ENCODE measurements at regions not wholly inside any gene's neighbourhood (a gene's known extent, or its start where the extent isn't known, plus 50 kb on each side); places are given as distances from the start of the nearest gene placed in this dataset.

- DNase-seq: no peak
Observed at GRCh38 chr5:4082966-4083564, 487.4 kb downstream of the IRX1 start.

DNA sequence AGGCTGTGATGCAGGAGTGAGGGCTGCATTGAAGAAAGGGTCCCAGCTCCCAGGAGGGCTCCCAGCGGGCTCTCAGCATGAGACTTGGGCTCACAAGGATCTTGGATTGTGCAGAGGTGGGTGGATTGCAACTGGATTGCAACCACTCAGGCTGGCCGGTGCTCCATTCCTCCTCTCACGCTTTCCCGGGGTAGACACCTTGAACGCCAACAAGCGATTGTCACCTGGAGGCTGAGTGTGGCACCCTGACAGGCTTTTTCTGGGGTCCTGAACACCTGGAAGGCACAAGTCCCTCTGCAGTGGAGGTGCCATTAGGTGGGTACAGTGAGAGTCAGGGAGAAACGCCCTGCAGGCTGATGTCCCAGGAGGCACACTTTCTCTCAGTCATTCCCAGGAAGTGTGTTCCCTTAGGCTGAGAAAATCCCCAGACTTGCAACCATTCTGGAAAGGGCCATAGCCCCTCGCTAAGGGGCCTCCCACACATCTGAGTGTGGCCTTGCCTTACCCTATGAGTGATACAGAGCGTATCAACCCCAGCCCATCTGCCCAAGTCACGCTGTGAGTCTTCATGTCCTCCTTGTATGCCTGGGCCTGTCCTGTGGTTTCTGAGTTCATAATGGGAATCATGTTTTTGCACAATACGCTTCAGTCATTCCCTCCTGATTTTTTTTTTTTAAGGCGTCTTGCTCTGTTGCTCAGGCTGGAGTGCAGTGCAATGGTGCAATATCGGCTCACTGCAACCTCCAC lies 488.1 kb downstream of the IRX1 start:
- no peak for DNase-seq

- no peak for DNase-seq
Observed at GRCh38 chr5:4086081-4086480, 490.4 kb downstream of the IRX1 start.

DNA sequence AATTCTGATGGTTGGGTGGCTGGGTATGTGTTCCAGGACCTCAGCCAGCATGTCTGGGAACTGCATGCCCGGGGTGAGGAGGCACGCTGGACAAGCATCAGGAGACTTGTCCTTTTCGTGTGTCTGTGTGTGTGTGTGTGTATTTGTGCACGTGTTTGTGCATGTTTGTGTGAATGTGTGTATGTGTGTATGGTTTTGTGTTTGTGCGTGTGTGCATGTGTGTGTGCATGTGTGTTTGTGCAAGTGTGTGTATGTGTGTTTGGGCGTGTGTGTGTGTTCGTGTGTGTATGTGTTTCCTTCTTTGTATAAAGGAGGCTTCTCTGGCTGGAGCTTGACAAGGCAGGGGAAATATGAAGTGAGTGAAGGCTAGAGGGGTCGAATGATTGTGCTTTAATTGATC lies 491.5 kb downstream of the IRX1 start:
- DNase-seq: no peak

GRCh38 chr5:4089087-4089486 lies 493.5 kb downstream of the IRX1 start:
- DNase-seq: no peak

- DNase-seq: no peak
Observed at GRCh38 chr5:4093236-4093635, 497.6 kb downstream of the IRX1 start.

GRCh38 chr5:4093970-4094369 lies 498.3 kb downstream of the IRX1 start:
- no peak for DNase-seq

DNA sequence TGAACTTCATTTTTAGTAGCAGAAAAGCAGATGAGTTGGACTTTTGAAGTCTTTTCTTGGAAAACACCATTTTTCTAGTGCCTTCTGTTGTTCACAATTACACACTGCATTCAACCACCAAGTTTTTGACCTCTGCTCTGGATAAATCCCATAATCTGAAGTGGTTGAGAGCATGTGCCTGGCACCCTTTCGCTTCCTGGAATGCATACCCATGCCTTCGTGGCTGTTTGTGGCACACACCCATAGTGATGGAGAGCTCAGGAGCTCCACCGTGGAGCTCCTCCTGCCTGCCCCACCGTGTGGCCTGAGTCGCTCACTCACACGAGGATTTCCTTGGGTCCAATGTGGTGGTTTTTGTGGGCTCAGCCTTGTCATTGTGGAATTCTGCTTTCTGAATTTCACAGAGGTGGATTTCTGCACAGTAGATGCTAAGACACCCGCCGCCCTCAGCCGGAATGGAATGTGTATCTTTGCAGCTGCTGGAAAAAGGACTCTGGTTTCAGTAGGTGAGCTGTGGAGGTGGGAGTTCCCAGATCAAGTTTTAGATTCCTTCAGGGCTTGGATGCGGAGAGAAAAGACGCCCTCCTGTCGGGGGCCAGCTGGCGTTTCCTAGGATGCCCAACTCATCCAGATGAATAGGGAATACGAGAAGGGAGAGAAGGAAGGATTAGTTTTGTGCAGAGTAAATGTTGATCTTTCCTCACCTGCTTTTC lies 500.4 kb downstream of the IRX1 start:
- no peak for DNase-seq

DNA sequence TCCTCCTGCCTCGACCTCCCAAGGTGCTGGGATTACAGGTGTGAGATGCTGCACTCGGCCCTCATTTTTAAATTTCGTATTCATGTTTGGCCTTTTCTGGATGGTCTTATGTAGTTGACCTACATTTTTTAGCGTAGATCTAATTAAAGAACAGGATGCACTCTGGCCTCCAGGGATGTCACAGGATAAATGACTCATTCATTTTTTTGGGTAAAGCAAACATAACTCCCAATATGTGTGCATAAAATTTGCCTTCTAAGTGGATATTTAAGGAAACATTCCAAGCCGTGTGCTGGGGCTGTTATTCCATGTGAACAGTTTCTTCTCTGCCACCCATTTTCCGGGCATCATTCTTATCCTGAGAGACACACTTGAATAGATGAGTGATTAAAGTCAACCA lies 501.6 kb downstream of the IRX1 start:
- DNase-seq: no peak

- no peak for DNase-seq
Observed at GRCh38 chr5:4098226-4098625, 502.6 kb downstream of the IRX1 start.

GRCh38 chr5:4099386-4099785 lies 503.8 kb downstream of the IRX1 start:
- no peak for DNase-seq

GRCh38 chr5:4100739-4101138 lies 505.1 kb downstream of the IRX1 start:
- no peak for DNase-seq

- no peak for DNase-seq
Observed at GRCh38 chr5:4101189-4101588, 505.6 kb downstream of the IRX1 start.

DNA sequence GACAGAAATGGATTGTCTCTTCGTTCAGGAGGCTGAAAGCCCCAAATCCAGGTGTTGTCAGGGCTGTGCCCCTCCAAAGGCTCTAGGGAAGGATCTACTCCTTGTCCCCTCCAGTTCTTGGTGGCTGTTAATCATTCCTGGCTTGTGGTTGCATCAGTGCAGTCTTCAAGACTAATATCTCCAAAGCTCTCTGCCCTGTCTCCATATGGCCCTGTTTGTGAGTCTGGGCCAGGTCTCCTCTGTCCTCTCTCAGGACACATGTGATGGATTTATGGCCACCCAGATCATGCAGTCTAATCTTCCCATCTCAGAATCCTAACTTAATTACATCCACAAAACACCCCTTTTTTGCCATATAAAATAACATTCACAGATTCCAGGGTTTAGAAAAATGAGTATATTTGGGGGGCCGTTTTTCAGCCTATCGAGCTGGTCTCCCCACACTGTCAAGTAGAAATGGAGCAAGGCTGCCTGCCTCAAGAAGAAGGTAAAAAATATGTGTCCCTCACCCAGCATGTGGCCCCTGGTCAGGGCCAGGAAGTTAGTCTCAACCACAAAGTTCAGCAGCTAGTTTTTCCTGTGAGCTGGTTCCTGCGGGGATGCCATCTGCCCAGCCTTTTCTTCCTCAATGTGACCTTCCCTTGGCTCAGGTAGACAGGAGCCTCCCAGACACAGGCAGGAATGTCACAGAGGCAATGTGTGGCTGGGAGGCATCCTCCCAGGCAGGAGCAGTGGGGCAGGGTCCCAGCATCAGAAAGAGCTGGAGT lies 509.4 kb downstream of the IRX1 start:
- no peak for DNase-seq

- DNase-seq: no peak
Observed at GRCh38 chr5:4108690-4109089, 513.1 kb downstream of the IRX1 start.

DNA sequence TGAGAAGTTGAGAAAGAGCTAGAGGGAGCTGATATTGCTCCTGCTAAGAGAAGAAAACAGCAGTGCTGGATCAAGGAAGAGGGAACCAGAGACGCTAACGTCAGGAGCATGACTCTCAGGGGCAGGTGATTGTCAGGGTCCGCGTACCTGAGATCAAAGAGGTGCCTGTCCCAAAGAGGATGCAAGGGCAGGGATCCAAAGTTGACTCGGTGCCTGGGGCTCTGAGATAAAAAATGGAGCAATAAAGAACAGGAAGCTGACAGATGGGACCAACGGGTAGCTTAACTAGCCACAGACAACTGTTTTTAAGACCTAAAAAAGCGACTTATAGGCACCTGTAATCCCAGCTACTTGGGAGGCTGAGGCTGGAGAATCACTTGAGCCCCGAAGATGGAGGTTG lies 517.8 kb downstream of the IRX1 start:
- DNase-seq: no peak

GRCh38 chr5:4113905-4114304 lies 518.3 kb downstream of the IRX1 start:
- no peak for DNase-seq

GRCh38 chr5:4114452-4114851 lies 518.8 kb downstream of the IRX1 start:
- no peak for DNase-seq

DNA sequence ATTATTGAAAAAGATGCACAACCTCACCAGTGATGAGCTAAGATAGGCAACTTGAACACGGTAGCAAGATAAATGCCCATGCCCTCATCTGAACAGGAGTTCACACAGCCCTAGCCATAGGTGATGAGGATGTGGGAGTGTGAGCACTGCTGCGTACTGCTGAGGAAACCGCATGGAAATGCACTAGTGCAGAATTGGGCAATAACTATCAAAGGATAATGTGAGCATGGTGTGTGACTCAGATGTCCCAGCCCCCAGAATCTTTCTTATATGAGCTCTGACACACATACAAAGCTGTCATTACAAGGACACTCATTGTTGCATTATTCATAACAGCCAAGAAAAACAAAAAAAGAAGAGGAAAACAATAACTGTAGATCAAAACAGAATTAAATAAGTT lies 521.2 kb downstream of the IRX1 start:
- no peak for DNase-seq

DNA sequence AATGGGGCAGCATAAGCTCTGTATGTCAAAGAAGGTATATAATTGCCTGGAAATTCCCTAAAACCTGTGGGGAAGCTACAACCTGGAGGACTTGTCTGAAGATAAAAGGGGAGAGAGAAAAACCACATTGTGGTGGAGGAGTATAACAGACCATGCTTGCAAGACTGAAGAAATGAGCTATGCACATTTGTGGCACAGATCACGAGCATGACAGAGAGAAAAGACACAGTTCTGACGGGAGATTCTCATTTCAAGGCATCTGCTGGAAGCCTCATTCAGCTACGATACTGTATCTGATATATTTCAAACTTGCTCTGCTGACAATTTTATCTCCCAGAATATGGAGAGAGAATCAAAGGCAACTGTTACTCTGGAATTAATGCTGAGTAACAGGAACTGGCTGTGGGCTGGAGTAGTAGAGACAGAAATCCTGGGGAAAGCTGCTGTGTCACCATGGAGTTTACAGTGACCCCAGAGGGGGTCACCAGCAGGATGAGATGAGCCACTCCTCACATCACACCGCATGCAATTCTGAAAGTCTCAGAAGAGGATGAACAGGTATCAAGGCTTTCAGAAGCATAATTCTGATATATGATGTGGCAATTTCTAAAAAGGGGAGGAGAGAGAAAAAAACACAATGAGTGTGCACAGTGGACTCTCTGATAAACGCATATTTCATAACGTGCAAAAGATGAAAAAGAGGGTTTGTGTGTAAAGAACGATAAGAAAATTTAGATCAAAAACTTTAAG lies 528.8 kb downstream of the IRX1 start:
- DNase-seq: no peak

DNA sequence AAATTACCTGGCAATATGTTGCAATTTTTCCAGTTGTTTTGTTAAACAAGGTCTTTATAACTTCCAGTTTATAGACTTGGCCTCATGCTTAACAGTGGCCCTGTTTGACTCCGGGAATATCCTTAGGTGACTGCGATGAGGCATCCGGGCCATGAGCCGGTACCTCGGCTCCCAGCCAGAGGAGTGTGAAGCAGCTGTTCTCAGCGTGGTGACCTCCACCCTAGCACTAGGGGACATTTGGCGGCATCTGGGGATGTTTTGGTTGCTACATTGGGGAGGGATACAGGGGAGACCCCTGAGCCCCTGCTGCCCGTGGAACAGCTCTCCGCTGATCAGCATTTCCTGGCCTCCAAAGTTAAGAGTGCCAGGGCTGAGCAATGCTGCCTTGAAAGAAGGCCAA lies 533.4 kb downstream of the IRX1 start:
- DNase-seq: no peak

DNA sequence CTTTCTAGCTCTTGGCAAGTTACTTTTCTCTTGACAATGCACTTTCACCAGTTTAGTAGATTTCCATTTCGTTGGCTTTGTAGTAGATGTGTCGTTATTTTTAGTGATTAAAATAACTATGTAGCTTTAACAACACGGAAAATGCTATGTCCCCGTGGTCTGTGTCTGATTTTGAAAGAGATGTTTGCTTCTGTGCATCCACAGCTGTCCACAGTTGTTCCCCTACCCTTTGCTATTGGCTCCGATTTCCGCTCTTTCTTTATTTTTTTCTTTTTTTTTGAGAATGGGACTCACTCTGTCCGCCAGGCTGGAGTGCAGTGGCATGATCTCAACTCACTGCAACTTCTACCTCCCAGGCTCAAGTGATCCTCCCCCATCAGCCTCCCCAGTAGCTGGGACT lies 533.9 kb downstream of the IRX1 start:
- no peak for DNase-seq

- no peak for DNase-seq
Observed at GRCh38 chr5:4130819-4131218, 535.2 kb downstream of the IRX1 start.
